ENCODE measurements at regions not wholly inside any gene's neighbourhood (a gene's known extent, or its start where the extent isn't known, plus 50 kb on each side); places are given as distances from the start of the nearest gene placed in this dataset.

DNA sequence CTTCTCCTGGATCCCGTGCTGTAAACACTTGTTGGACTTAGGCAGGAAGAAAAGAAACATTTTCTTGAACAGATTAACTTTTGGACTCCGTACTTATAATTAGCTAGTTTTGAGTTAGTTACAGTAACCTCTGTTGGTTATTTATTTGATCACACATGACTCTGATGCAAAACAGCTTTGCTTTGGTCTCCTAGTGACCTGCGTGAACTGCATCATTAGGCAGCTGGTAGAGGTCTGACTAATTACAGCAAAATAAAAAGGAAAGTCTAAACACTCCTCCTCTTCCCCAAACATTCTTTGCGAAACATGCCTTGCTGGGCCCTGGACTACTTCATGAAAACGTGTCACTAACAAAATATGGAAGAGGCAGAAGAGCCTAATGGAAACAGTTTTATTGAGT lies 61.1 kb upstream of the ZFP64 start:
- no peak overlapping the region for H3K27ac ChIP-seq
- DNase-seq (ENCODE audit: low read depth, low spot score) = no peak

DNA sequence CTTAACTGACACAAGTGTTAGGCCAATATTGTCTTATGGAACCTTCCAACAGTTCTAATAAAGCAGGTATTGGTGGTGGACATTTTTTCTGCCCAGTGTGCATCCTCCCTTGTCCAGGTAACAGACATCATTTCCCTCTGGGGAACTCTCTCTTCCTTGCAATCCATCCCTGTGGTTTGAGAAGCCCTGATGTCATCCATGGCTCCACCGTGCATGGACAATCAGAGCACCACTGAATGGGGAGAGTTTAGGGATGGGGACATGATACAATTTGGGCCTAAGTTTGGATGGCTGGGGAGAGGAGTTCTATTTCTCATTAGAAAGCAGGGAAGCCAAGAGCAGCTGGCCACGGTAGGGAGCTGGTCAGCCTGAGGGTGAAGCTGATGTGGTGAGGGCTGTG lies 60.2 kb upstream of the ZFP64 start:
- no peak for DNase-seq (ENCODE audit: low read depth, low spot score)
- H3K27ac ChIP-seq = no peak overlapping the region

DNA sequence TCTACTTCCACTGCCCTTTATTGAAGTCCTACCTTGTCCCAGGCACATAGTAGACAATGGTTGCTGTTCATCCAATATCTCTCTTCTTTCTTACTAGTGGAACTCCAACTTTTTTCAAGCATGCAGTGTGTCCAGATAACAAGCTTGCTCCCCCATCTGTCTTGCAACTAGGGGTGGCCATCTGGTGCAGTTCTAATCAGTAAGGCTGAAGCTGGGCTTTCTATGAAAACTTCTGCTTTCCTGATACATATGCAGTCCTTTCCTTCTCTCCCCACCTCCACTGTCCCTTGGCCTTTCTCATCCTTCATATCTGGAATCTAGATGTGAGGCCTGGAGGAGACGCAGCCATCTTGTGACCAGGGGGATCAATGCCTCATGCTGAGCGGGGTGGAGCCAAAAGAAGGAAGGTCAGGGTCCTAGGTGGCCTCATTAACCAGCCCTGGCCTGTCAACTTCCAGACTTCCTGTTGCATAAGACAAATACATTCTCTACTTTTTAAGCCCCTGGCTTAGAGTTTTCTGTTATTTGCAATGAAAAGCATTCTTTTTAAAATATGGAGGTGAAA lies 59.6 kb upstream of the ZFP64 start:
- no peak overlapping the region for H3K27ac ChIP-seq
- no peak for DNase-seq (ENCODE audit: low read depth, low spot score)

DNA sequence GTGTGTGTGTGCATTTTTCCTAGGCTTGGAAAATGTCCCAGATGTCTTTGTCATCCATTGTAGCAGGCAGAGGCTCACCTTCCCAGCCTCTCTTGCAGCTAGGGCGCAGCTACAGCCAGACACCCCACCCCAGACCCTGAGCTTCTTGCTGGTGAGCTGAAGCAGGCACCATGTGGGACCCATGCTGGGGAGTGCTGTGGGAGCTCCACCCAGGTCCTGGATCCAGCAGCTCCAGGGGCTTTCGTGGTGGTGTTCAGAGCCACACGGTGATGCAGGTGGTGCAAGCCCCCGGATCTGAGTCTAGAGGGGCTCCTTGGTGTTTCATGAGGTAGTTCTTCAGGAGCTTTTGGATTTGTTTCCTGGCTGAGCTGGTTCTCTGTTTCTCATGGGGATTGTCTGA lies 56.0 kb upstream of the ZFP64 start:
- H3K27ac ChIP-seq = no peak overlapping the region
- DNase-seq (ENCODE audit: low read depth, low spot score) = no peak

DNA sequence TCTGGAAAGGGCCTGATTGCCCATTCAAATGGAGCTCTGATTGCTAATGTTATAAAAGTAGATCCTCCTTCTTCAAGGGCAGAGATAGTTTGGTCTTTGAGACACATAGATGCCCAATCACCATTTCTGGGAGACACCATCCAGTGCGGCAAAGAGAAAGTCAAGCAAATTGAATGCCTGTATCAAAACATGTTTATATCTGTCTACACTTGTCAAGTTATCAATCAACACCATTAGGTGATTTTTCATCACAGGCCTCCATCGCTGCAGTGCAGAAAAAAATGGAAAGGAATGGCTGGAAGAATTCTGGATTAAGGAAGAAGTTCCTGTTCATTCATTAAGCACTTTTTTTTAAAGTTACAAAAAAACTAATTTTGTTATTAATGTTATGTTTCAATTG lies 54.8 kb upstream of the ZFP64 start:
- no peak for DNase-seq (ENCODE audit: low read depth, low spot score)
- H3K27ac ChIP-seq = no peak overlapping the region

DNA sequence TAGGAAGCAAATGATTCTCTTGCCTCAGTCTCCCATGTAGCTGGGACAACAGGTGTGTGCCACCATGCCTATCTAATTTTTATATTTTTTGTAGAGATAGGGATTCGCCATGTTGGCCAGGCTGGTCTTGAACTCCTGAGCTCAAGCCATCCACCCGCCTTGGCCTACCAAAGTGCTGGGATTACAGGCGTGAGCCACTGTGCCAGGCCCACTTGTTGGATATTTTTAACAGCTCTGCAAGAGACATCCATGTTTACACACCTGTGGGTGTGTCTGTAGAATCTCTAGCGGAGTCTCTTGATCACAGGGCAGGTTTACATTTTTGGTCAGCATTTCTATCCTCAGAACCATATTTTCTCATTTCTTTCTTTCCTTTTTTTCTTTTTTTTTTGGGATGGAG lies 53.1 kb upstream of the ZFP64 start:
- DNase-seq (ENCODE audit: low read depth, low spot score) = no peak

DNA sequence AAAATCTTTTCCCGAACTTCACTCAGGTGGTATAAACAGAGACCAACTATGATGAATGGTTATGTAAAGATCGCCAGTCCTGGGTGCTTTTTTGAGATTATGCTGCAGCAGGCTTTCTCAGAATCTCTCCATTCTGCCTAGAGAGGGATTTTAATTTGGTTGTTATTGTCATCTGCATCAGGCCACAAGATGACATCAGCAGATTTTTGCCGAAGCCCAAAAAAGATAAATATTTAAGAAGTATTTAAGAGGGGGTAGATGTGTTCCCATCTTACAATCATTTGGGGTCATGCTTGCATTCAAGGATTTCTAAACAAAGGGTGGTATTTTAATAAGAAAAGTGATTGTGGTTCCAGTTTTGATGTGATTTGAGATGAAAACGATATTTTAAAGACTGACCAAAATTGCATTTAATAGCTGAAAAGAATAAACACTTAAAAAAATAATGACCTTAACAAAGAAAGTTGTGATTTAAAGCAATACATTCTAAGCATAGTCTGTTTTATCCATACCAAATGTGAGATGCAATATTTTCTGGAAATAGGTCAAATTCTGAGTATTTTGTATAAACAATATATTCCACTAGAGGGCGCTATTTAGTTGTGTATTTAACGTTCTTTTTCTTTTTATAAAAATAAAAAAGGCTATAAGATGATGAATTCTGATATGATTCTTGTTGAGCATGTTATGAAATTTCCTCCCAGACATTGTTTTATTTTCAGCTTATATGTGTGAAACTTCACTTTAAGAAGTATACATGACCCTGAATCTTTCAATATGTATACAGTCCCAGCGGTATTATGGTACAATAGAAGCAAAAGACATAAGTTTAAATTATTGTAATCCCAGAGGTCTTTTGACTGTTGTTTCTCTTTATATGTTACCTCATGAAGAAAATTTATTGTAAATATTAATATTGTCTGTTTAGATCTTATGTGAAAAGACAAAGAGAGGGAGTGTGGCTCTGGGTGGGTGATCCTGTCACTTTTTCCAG lies 51.0 kb upstream of the ZFP64 start:
- no peak overlapping the region for H3K27ac ChIP-seq
- DNase-seq (ENCODE audit: low read depth, low spot score) = no peak

More for the DNA sequence above, 53.1 kb upstream of the ZFP64 start:
- H3K27ac ChIP-seq = no peak overlapping the region
